SK-N-SH treated with all-trans-retinoic acid at 6 μM for 48 hours (cell line): ENCODE measurements at regions not wholly inside any gene's neighbourhood (a gene's known extent, or its start where the extent isn't known, plus 50 kb on each side); places are given as distances from the start of the nearest gene placed in this dataset.

ENCODE experiments used
- CREB5 ChIP-seq: fragments of 250-450 bp; sonication (Bioruptor Pico); IDR thresholded peaks from 2 replicates; pipeline ENCODE4 v1.5.1; 2020; ENCODE audit warnings: low read depth, mild to moderate bottlenecking, moderate library complexity
- ESRRG ChIP-seq: fragments of 250-450 bp; sonication (Bioruptor Pico); IDR thresholded peaks from 2 replicates; pipeline ENCODE4 v1.6.1; 2021; ENCODE audit warnings: mild to moderate bottlenecking
- PATZ1 ChIP-seq: fragments of 250-450 bp; sonication (Bioruptor Pico); IDR thresholded peaks from 2 replicates; pipeline ENCODE4 v1.8.0; 2020; ENCODE audit warnings: mild to moderate bottlenecking, moderate library complexity, borderline replicate concordance
- TSHZ2 ChIP-seq: fragments of 250-450 bp; sonication (Bioruptor Pico); IDR thresholded peaks from 2 replicates; pipeline ENCODE4 v1.5.0; 2020; ENCODE audit warnings: mild to moderate bottlenecking, moderate library complexity
- ZFP3 ChIP-seq: fragments of 250-450 bp; sonication (Bioruptor Pico); IDR thresholded peaks from 2 replicates; pipeline ENCODE4 v1.5.0; 2020; ENCODE audit warnings: mild to moderate bottlenecking, moderate library complexity
- ZFP30 ChIP-seq: fragments of 450-650 bp; formaldehyde crosslinking; IDR thresholded peaks from 2 replicates; pipeline ENCODE4 v1.5.0; 2022; ENCODE audit warnings: mild to moderate bottlenecking, moderate library complexity

GRCh38 chr9:1115370-1115769, 65.2 kb downstream of the DMRT2 start:
- TF ChIP-seq TSHZ2 (no peak), ZFP30 (no peak), PATZ1 (CRISPR knock-in tag) (no peak), ZFP3 (CRISPR knock-in tag) (no peak), CREB5 (CRISPR knock-in tag) (no peak), ESRRG (CRISPR knock-in tag) (no peak)
